ENCODE measurements at regions not wholly inside any gene's neighbourhood (a gene's known extent, or its start where the extent isn't known, plus 50 kb on each side); places are given as distances from the start of the nearest gene placed in this dataset.

- no peak for DNase-seq (ENCODE audit: low read depth)
- no peak for TF ChIP-seq CTCF (conservative IDR thresholded peaks at IDR 0.05; ENCODE audit: low read depth, low read length)
- no peak overlapping the region for H3K4me3 ChIP-seq (ENCODE audit: low read length)
These were observed 108.9 kb upstream of the MKLN1 start for GRCh38 chr7:131218727-131219128.

- no peak overlapping the region for H3K4me3 ChIP-seq (ENCODE audit: low read length)
- TF ChIP-seq CTCF (conservative IDR thresholded peaks at IDR 0.05; ENCODE audit: low read depth, low read length): no peak
- no peak for DNase-seq (ENCODE audit: low read depth)
These were observed 108.2 kb upstream of the MKLN1 start for GRCh38 chr7:131219312-131220041.

GRCh38 chr7:131221061-131221460 is 106.6 kb upstream of the MKLN1 start:
- H3K4me3 ChIP-seq (ENCODE audit: low read length): no peak overlapping the region
- no peak for TF ChIP-seq CTCF (conservative IDR thresholded peaks at IDR 0.05; ENCODE audit: low read depth, low read length)
- DNase-seq (ENCODE audit: low read depth): no peak

- TF ChIP-seq CTCF (conservative IDR thresholded peaks at IDR 0.05; ENCODE audit: low read depth, low read length): no peak
- H3K4me3 ChIP-seq (ENCODE audit: low read length): no peak overlapping the region
- no peak for DNase-seq (ENCODE audit: low read depth)
These were observed 105.5 kb upstream of the MKLN1 start for GRCh38 chr7:131222171-131222570.

- TF ChIP-seq CTCF (conservative IDR thresholded peaks at IDR 0.05; ENCODE audit: low read depth, low read length): no peak
- H3K4me3 ChIP-seq (ENCODE audit: low read length): no peak overlapping the region
- DNase-seq (ENCODE audit: low read depth): no peak
These were observed 104.5 kb upstream of the MKLN1 start for GRCh38 chr7:131223151-131223550.

- no peak for DNase-seq (ENCODE audit: low read depth)
- TF ChIP-seq CTCF (conservative IDR thresholded peaks at IDR 0.05; ENCODE audit: low read depth, low read length): no peak
- H3K4me3 ChIP-seq (ENCODE audit: low read length): no peak overlapping the region
These were observed 102.7 kb upstream of the MKLN1 start for GRCh38 chr7:131224996-131225395.
